Islet precursor cell (in vitro differentiated cells): ENCODE measurements at regions not wholly inside any gene's neighbourhood (a gene's known extent, or its start where the extent isn't known, plus 50 kb on each side); places are given as distances from the start of the nearest gene placed in this dataset.
"Not testable (repeated sequence)": the region's sequence is repeated elsewhere in the genome, so short reads cannot be mapped to it uniquely, and the experiment has no call there.

ENCODE experiments used
- DNase-seq: peaks from one replicate; pipeline ENCODE4 v3.0.0-alpha.2; 2018

GRCh38 chr12:114119316-114119715 is 153.2 kb upstream of the RBM19 start:
- DNase-seq, result peak; percentile 75

GRCh38 chr12:114096461-114096860 is 130.3 kb upstream of the RBM19 start:
- no peak for DNase-seq

- no peak for DNase-seq
Measured at GRCh38 chr12:114093520-114093919, 127.4 kb upstream of the RBM19 start.

GRCh38 chr12:114092981-114093380 is 126.9 kb upstream of the RBM19 start:
- no peak for DNase-seq

GRCh38 chr12:114090211-114090610 is 124.1 kb upstream of the RBM19 start:
- no peak for DNase-seq

GRCh38 chr12:114073076-114073475 is 107.0 kb upstream of the RBM19 start:
- no peak for DNase-seq

GRCh38 chr12:114069507-114069906 is 103.4 kb upstream of the RBM19 start:
- DNase-seq, result peak; percentile 70

GRCh38 chr12:114064497-114064896 is 98.4 kb upstream of the RBM19 start:
- no peak for DNase-seq

GRCh38 chr12:114064034-114064433 is 97.9 kb upstream of the RBM19 start:
- DNase-seq, result not testable (repeated sequence)

- peak; percentile 73 for DNase-seq
Measured at GRCh38 chr12:114063435-114063834, 97.3 kb upstream of the RBM19 start.

- DNase-seq, result not testable (repeated sequence)
Measured at GRCh38 chr12:114056351-114056750, 90.2 kb upstream of the RBM19 start.

- no peak for DNase-seq
Measured at GRCh38 chr12:114054982-114055381, 88.9 kb upstream of the RBM19 start.

- no peak for DNase-seq
Measured at GRCh38 chr12:114046236-114046998, 80.3 kb upstream of the RBM19 start.

GRCh38 chr12:114045349-114045748 is 79.2 kb upstream of the RBM19 start:
- no peak for DNase-seq

GRCh38 chr12:114041590-114041989 is 75.5 kb upstream of the RBM19 start:
- no peak for DNase-seq

GRCh38 chr12:114041136-114041535 is 75.0 kb upstream of the RBM19 start:
- DNase-seq, result no peak

GRCh38 chr12:114038962-114039361 is 72.8 kb upstream of the RBM19 start:
- DNase-seq, result no peak

GRCh38 chr12:114032801-114033200 is 66.7 kb upstream of the RBM19 start:
- DNase-seq, result no peak

GRCh38 chr12:114030451-114030850 is 64.3 kb upstream of the RBM19 start:
- DNase-seq, result no peak

- DNase-seq, result no peak
Measured at GRCh38 chr12:114026805-114027204, 60.7 kb upstream of the RBM19 start.

GRCh38 chr12:114025935-114026334 is 59.8 kb upstream of the RBM19 start:
- DNase-seq, result no peak

GRCh38 chr12:114022081-114022480 is 56.0 kb upstream of the RBM19 start:
- not testable (repeated sequence) for DNase-seq

- DNase-seq, result no peak
Measured at GRCh38 chr12:114018669-114019068, 52.5 kb upstream of the RBM19 start.
